D341Med (cell line): ENCODE measurements at regions not wholly inside any gene's neighbourhood (a gene's known extent, or its start where the extent isn't known, plus 50 kb on each side); places are given as distances from the start of the nearest gene placed in this dataset.

Experiments
- DNase-seq: peaks from one replicate; pipeline ENCODE4 v3.0.0; 2012; ENCODE audit warnings: low spot score

- DNase-seq: no peak
Measured at GRCh38 chr3:16114429-16114828, 60.1 kb upstream of the GALNT15 start.

GRCh38 chr3:16114930-16115329 is 59.5 kb upstream of the GALNT15 start:
- DNase-seq: no peak

GRCh38 chr3:16118396-16118795 is 56.1 kb upstream of the GALNT15 start:
- no peak for DNase-seq

- DNase-seq: no peak
Measured at GRCh38 chr3:16119887-16120286, 54.6 kb upstream of the GALNT15 start.

- no peak for DNase-seq
Measured at GRCh38 chr3:16121391-16121790, 53.1 kb upstream of the GALNT15 start.

- DNase-seq: no peak
Measured at GRCh38 chr3:16122155-16122554, 52.3 kb upstream of the GALNT15 start.

GRCh38 chr3:16122661-16123060 is 51.8 kb upstream of the GALNT15 start:
- no peak for DNase-seq

- no peak for DNase-seq
Measured at GRCh38 chr3:16124636-16125035, 49.8 kb upstream of the GALNT15 start.
